ENCODE measurements at regions not wholly inside any gene's neighbourhood (a gene's known extent, or its start where the extent isn't known, plus 50 kb on each side); places are given as distances from the start of the nearest gene placed in this dataset.
"Not testable (repeated sequence)": the region's sequence is repeated elsewhere in the genome, so short reads cannot be mapped to it uniquely, and the experiment has no call there.

DNA sequence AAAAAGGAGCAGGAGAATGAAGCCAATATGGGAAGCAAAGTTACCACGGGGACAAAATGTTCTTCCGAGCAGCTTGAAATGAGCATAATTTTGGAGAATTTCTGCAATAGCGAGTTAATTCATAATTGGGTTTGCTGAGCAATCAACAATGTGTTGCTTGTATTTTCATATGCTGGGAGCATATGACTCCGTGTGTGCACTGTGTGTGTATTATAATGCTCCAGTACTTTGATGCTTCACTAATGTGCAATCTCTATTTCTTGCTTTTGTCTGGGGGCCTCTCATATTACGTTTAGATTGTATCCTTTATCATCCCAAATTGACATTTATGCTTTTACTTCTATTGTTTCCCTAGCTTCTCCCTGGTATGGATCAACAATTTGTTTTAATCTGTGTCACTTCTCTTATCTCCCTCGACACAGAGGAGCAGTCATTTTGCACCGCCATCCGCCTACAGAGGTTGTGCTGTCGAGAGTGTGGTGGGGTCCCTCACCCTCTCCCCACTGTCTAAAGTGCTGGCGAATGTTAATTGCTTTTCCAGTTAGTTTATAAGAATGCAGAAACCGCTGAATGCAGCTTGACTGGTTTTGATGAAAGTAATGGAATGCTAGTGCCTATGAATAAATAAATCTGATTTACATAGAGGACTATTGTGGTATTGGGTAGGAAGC lies 372.5 kb upstream of the WWC1 start:
- DNase-seq, result no peak

DNA sequence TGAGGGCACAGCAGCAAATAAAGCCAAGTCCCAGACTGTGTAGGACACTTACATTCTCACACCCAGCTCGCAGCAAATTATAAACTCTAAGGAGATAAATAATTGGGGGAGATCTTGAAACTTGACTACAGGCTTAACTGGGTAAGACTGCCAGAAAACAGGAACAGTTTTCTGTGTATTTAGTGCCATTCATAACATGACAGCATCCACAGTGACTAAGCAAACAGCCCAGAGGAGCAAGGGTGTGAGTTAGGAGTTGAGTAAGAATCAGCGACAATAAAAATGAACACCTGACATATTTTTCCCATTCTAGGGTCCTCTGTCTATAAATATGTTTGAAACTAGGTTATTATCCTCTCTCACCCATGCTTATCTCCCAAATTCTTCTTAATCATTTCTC lies 370.9 kb upstream of the WWC1 start:
- no peak for DNase-seq

DNA sequence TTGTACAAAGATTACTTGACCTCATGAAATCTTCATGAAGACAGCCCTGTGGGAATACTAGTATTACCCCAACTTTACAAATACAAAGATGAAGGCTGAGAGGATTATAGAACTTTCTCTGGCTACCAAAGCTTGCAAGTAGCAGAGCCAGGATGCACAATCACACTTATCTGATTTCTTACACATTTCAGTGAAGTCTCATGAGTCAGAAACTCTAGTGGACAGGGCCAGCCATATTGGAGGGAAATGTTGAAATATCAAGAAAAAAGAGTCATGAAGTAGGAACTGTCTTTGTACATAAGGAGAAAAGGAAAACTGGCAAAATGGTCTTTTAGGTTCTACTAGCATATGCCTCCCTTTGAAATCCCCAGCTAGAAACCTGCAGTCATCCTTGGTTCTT lies 369.6 kb upstream of the WWC1 start:
- no peak for DNase-seq

DNA sequence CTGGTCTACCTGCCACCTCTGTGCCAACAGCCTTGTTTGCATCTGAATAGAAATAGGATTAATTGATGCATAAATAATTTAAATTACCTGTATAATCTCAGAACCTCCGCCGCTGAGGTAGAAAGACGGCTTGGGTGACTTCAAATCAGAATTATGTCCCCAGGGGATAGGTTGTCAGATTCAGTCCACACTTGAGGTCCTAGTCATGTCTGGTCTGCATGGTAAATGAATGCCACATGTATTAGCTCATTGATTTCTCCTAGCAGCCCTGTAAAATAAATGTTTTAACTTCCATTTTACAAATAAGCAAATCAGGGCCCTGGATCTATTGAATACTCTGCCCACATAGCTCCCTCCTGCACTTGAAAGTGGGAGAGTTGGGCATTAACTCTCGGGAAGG lies 368.0 kb upstream of the WWC1 start:
- DNase-seq, result no peak

DNA sequence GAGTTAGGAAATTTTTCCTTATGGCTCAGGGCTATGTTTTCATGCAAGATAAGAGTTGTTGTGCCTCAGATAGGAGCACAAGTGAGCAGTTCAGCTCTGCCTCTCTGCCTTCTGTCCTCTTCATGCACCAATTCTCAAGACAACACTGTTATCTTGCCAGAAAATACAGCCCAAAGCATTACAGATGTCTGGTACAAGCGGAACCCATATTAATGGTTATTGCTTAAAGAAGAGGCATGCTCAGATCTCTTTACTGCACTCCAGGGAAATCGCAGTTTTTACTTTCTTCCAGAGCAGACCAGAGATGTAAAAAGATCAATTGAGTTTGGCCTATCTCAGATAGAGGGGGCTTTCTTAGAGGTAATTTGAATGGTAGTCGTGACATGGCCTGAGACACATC lies 361.6 kb upstream of the WWC1 start:
- no peak for DNase-seq

DNA sequence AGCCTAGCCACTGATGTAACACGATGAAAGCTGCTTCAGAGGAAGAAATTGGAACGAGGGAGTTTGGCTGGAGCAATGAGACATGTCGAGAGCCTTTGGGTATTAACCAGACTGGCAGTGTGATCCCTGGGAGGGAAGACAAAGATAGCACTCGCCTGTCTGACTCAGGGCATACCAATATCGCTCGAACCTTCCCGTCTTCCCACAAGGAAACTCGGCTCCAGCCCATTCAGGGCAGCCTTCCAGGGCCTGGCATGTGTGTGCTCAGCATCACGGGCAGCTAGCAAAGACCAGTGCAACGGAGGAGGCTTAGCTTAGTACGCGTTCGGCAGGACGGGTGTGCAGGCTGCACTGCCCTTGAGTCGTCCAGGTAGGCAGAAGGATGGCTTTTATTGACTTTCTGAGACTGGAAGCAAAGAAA lies 356.9 kb upstream of the WWC1 start:
- DNase-seq, result peak; percentile 36

DNA sequence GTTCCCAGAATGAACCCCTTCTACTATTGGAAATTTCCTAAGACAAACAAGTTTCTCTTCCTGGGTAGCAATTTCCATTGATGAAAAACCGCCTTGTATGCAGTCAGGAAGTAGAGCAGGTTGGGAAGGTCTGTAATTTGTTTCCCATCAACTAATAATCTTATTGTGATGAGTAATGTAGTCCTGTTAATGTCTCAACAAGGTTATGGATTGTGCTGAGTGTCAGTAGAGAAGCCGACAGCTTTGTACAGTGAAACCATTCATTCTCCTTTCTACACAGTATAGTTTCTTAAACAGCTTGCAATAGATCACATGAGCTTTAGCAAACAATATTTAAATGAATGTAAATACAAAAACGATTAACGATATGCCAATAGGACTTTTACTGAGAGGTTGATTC lies 355.4 kb upstream of the WWC1 start:
- DNase-seq, result no peak

DNA sequence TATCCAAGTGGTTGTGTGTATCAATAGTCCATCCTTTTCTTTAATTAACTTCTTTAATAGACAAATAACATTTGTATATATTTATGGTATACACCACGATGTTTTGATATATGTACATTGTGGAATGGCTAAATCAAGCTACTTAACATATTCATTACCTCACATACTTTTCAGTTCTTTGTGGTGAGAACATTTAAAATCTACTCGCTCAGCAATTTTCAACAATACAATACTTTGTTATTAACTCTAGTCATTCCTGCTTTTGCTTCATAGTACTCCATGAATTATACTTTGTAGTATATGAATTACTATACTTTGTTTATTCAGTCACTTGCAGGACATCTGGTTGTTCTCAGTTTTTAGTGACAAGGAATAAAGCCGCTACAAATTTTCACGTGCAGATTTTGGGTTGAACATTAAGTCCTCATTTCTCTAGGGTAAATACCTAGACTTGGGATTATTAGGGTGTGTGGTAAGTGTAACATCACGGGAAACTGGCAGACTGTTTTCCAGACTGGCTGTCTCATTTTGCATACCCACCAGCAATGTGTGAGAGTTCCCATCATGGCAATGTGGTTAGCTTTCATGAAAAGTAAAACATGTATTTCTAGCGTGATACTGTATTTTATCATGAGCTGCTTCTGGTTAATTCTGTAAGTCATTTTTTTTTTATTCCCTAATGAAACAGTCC lies 354.4 kb upstream of the WWC1 start:
- DNase-seq, result no peak

DNA sequence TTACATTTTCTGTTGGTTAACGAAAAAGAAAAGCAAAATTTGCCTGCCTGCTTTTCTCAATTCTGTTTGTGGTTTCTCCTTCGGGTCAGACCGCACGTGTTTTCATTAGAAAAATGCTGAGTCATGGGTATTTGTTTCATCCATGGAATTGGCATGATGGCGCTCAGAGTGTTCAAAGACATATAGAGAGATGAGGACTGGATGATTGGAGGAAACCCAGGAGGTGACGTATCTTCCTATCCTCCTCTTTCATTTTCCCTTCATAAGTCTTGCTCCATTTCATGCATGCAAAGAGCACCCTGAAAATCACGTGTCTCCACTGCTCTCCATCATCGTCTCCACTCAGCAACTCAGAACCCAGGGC lies 353.8 kb upstream of the WWC1 start:
- DNase-seq, result no peak

DNA sequence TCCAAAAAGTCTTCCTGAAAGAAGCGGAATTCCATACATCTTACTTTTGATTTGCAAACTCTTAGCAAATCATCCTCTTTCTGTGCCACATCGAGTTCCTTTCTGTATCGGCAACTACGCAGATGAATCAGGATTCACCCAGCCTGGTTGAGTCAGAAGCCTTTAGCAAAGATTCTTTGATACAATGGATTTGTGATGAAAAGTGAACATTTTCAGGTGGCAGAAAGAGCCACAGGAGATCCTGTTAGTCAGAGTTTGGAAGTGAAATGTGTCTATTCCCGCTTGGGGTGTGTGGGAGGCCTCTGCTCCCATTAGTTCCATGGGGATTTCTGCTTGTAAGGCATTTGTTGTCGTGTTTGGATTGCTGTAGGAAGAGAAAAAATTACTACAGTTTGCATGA lies 351.8 kb upstream of the WWC1 start:
- no peak for DNase-seq

DNA sequence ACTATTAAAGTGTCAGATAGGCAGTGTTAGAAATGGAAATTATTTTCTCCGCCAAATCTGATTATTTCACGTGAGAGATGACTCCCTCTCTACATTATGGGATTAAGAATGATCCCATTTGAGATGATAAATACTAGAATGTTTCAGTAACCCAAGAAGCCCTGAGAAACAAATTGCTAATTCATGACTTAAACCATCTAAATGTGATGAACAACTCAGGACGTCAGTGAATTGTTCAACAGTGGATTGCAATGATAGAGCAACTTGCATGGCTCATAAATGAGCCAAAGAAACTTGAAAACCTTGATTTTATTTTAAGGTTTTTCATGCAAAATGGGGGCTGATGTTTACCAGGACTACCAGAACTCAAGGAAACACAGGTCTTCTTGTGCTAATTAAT lies 350.5 kb upstream of the WWC1 start:
- no peak for DNase-seq

DNA sequence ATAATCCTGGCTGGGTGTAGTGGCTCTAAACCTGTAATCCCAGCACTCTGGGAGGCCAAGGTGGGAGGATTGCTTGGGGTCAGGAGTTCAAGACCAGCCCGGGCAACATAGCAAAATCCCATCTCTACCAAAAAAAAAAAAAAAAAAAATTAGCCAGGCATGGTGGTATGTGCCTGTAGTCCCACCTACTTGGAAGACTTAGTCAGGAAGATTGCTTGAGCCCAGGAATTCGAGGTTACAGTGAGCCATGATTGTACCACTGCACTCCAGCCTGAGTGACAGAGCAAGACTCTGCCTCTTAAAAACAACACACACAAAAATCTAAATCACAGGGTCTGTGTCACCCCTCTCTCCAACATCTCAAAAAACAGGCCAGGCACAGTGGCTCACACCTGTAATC lies 349.9 kb upstream of the WWC1 start:
- DNase-seq, result not testable (repeated sequence)

DNA sequence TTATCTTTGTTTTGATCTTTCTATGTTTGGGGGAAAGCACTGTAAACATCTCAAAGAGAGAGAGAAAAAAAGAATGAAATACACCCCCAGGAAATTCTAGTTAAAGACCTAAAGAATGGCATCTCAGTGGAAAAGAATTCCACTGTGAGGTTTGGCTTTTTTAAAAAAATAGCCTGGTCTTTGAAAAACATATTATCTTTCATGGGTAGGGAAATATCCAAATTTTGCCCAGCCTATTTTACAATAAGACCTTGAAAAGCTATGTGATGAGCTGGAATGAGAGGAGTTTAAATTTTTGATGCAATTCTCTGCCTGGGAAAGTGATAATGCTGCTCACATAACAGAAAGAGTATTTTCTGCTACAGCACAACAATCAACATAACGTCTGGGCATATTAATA lies 348.1 kb upstream of the WWC1 start:
- no peak for DNase-seq

DNA sequence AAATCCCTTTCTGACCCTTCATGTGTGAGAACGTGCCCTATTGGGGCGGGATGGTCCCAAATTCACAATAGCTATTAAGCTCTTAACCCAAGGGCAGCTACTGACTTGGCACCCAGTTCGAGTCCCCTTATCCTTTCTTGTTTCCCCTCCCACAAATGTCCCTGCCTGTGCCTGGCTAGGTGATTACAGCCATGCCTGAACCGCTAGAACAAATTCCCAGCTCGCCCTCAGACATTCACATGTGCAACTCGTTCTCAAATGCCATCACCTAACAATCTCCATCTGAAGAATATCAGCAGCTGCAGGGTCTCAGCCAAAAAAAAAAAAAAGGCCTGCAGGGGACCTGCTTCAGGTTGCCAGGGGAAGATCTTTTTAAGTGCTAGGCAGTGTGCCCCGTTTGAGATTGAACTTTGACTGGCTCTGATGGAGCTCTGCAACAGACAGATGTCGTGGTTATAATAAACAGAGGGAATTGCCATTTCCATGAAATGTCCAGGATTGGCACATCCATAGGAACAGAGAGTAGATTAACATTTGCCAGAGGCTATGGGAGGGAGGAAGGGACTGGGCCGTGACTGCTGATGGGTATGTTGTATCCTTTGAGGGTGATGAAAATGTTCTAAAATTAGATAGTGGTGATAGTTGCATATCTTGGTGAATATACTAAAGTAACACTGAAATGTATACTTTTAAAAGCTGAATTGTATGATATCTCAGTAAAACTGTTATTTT lies 347.2 kb upstream of the WWC1 start:
- DNase-seq, result no peak

DNA sequence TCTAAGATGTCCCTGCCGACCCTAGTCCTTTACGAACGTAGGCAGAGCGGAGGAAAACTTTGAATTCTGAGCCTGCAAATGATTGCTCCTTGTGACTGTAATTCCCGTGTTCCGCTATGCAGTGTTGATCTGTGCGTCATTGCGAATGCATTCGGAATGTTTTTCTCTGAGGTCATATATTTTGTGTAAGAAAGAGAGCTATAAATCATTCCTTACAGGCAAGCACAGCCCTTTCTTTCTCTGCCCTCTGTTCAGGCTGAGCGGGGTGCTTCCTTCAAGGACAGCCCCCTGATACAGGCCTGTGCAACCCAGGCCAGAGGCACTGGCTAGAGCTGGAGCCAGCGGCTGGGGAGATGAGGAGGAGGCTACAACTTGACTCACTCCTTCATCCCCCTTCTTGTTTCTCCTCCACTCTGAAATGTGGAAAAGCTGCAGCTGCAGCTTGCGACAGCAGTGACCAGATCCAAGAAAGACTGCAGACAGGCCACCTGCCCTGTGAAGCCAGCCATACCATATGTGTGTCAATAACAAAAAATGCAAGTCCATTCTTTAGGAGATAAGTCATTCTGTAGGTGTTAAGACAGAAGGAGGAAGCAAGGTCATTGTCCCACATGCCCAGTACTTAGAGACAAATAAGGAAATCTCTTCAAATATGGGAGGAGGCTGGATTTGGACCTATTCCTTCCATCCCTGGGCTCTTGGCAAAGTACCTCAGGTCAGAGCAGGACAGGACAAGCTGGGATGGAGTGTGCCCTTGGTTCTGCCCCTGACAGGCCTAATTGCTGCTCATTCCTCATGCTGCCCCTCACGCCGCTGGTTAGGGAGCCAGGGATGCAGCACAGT lies 345.7 kb upstream of the WWC1 start:
- DNase-seq, result peak; percentile 58

DNA sequence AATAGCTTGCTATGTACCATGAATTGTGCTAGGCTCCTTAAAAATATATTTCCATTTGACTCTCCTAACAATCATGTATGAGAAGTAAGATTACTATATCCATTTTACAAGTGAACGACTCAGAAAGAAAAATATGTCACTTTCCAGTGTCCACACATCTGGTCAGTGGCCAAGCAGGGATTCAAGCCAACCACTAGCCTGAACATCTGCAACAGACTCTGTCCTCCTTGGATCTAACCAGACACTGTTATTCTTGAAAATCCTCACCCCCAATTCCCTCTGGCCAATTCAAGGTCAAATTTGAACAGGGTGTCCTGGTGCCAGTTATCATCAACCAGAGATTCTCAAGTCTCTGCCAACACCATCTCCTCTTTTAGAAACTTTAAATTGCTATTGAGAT lies 344.1 kb upstream of the WWC1 start:
- peak; percentile 48 for DNase-seq

DNA sequence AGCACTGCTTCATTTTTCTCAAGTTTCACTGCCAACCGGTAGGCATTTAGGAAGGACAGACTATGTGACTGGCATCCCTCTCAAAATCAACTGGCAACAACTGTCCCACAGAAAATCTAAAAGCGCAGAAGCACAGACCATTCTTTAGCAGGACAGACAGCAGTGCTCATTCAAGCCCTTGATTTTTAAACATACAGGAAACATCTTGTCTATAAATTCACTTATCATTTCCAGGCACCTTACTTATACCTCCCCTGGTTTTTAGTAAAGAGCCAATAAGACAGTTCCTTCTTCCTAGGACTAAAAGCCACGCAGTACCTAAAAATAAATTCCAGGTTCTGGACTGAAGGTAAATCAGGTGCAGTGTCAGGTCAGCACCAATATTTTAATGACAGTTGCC lies 343.2 kb upstream of the WWC1 start:
- DNase-seq, result no peak

DNA sequence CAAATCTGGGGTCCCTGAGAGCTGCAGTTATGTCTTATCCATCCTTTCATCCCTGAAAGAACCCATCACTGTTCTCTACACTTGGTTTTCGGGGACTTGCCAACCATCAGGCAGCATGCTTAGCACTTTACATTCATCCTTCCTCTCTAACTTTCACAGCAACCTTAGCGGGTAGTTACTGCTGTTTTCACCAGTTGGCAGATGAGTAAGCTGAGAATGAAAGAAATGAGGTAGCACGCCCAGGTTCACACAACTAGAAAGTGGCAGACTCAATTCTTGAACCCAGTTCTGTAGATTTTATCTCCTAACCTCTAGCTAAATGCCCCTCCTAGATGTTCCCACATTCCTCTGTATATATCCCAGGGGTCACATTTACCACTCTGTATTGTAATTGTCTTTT lies 342.0 kb upstream of the WWC1 start:
- no peak for DNase-seq

DNA sequence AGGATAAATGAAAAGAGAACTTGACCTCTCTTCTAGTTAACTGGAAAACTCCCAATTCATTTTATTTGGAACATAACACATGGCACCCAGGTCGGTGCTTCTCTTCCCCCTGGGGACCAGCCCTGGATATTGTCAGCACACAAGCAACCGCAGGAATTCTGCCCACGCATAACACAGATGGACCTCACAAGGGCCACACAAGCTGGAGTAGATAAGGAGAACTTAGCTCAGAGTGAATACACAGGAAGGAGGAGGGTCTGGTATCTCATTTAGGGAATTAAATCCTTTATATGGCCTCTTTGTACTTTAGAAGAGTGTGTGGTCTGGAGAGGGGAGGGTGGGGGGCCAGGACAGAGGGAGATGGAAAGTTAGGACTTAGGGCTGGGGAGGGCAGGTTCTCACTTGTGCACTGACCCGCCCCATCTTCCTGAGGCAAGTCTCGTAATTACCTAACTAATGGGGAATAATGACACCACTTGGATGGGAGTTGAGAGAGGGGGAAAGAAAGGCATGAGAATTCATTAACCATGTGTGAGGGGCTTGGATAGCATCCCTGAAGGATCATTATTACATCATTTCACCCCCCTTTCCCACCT lies 341.2 kb upstream of the WWC1 start:
- peak; percentile 44 for DNase-seq

DNA sequence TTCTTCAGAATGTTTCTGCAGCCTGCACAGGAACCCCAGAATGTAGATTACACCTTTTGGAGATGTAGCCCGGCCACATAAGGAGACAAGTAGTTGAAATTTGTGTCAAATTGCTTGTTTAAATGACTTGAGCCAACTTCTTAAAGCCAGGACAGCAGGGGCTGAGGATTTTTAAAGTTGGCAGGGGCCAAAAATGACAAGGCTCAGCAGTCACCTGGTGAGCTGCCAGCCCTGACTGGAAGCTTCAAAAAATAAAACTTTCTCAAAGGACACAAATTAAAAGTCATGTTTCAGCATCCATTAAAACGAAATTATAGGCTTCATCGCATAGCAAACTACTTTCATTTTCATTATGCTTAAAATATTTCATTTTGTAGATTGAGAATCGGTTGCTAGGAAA lies 340.3 kb upstream of the WWC1 start:
- DNase-seq, result no peak

DNA sequence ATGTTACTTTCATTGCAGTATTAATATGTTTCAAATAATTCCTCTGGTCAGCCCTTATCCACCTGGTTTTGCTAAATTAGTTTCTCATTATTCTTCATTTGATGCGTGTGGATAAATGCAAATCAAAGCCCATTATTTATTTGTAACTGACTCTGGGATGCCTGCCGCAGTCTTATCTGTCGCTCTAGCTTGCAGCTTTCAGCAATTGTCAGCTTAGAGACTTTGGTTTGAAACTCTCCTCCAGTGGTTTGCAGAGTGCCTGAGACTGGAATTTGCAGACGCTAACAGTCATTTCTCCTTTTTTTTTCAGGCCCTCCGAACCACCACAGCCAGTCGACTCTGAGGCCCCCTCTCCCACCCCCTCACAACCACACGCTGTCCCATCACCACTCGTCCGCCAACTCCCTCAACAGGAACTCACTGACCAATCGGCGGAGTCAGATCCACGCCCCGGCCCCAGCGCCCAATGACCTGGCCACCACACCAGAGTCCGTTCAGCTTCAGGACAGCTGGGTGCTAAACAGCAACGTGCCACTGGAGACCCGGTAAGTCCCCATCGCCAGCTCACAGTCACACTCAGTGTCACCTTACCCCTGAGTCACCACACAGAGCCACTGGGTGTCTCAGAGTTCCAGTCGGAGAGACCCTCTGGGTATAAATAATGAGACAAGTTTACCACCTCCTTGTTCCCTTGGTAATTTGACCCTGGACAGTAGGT lies 339.0 kb upstream of the WWC1 start:
- no peak for DNase-seq

DNA sequence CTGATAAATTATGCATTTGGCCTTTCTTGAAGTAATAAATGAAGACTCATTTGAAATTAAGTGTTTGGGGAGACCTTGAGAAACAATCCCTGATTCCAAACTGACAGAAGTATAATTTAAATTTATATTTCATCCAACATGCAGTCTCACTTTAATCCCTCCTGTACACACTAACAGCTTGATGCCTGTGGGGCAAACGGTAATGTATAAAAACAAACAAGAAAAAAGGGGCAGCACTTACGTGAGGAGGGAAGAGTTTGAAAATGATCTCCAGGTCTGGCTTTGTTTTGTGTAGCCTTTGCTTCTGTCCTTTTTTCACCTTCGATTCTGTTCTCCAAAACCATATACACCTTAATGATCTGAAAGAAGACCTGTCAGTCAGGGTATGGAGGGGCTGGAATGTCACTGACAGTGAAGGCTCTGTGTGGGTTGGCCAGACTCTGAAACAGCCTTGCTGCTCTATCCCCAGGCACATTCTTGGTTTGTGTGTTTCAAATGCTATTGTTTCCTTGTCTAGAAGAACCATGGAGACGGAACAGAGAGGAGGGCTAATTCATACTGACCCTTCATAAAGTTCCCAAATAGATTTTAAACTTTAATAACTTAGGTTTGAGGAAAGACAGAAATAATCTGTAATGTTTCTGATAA lies 338.2 kb upstream of the WWC1 start:
- DNase-seq, result no peak

Data from left hindlimb (tissue), 1 donor.